IMR-90 (cell line): ENCODE measurements at regions not wholly inside any gene's neighbourhood (a gene's known extent, or its start where the extent isn't known, plus 50 kb on each side); places are given as distances from the start of the nearest gene placed in this dataset.

Experiments
- ATAC-seq: fragments of 200-7000 bp; cut with Tn5 transposase; 2 replicates; pipeline ENCODE4 v1.9.1; 2020; ENCODE audit warnings: low read depth, mild to moderate bottlenecking, moderate library complexity
- BruUV-seq: library from RNA; stranded (reverse); fragments of 400-500 nt; replicated peaks from 2 replicates; lab custom pipeline; 2021; lab: Mats Ljungman, UMichigan
- CTCF ChIA-PET: fragments of 300-600 bp; formaldehyde crosslinking; extraction: SDS; loops from one replicate; lab custom pipeline; 2021; ENCODE audit warnings: antibody characterized with exemption; lab: Yijun Ruan, JAX
- POLR2A ChIA-PET: fragments of 300-600 bp; sonication (Branson Sonifier 250); formaldehyde crosslinking; loops from one replicate; lab custom pipeline; 2022; ENCODE audit warnings: antibody characterized with exemption; ENCODE audit not compliant: unreplicated experiment; lab: Charles Lee
- DNase-seq: peaks from one replicate; pipeline ENCODE4 v3.0.0; 2013
- H2AFZ ChIP-seq: replicated peaks from 2 replicates; pipeline ENCODE3; 2013; ENCODE audit warnings: low read length, mild to moderate bottlenecking; ENCODE audit not compliant: poor library complexity
- H2AK5ac ChIP-seq: 2 replicates; pipeline ENCODE4 v1.6.1; 2013; ENCODE audit warnings: low read depth, low read length, inconsistent platforms
- H2AK9ac ChIP-seq: replicated peaks from 2 replicates; pipeline ENCODE3; 2013; ENCODE audit warnings: mild to moderate bottlenecking, low read depth, low read length, moderate library complexity; ENCODE audit not compliant: poor library complexity
- H2BK120ac ChIP-seq: 2 replicates; pipeline ENCODE4 v1.6.1; 2013; ENCODE audit warnings: low read depth, low read length, inconsistent platforms
- H2BK15ac ChIP-seq: 3 replicates; pipeline ENCODE4 v1.6.1; 2013; ENCODE audit warnings: low read depth, low read length, inconsistent platforms
- H2BK20ac ChIP-seq: 2 replicates; pipeline ENCODE4 v1.6.1; 2013; ENCODE audit warnings: low read depth, mild to moderate bottlenecking, inconsistent platforms, low read length, moderate library complexity
- H2BK5ac ChIP-seq: 2 replicates; pipeline ENCODE4 v1.6.1; 2013; ENCODE audit warnings: mild to moderate bottlenecking, low read depth, low read length, inconsistent platforms; ENCODE audit not compliant: poor library complexity, severe bottlenecking
- H3K14ac ChIP-seq: replicated peaks from 2 replicates; pipeline ENCODE4 v1.6.1; 2013; ENCODE audit warnings: low read depth, low read length, inconsistent platforms
- H3K18ac ChIP-seq: 2 replicates; pipeline ENCODE4 v1.6.1; 2013; ENCODE audit warnings: low read depth, low read length, control low read depth
- H3K23ac ChIP-seq: 2 replicates; pipeline ENCODE4 v1.6.1; 2013; ENCODE audit warnings: low read depth, low read length, inconsistent platforms
- H3K27ac ChIP-seq: 2 replicates; pipeline ENCODE4 v1.5.1; 2013; ENCODE audit warnings: mild to moderate bottlenecking, control low read depth, low read length; ENCODE audit not compliant: insufficient read depth
- H3K27me3 ChIP-seq: 2 replicates; pipeline ENCODE4 v1.6.1; 2013; ENCODE audit warnings: low read length; ENCODE audit not compliant: control insufficient read depth, insufficient read depth
- H3K36me3 ChIP-seq: 2 replicates; pipeline ENCODE4 v1.6.1; 2013; ENCODE audit warnings: low read length, mixed read lengths; ENCODE audit not compliant: control insufficient read depth, insufficient read depth
- H3K4ac ChIP-seq: 2 replicates; pipeline ENCODE4 v1.6.1; 2013; ENCODE audit warnings: low read depth, low read length, inconsistent platforms
- H3K4me1 ChIP-seq: 2 replicates; pipeline ENCODE4 v1.6.1; 2013; ENCODE audit warnings: low read length, mixed read lengths; ENCODE audit not compliant: control insufficient read depth, insufficient read depth
- H3K4me2 ChIP-seq: 2 replicates; pipeline ENCODE4 v1.6.1; 2013; ENCODE audit warnings: low read depth, mild to moderate bottlenecking, control low read depth, low read length, moderate library complexity
- H3K4me3 ChIP-seq: 2 replicates; pipeline ENCODE4 v1.5.1; 2013; ENCODE audit warnings: low read depth, mild to moderate bottlenecking, control low read depth, low read length, moderate library complexity; ENCODE audit not compliant: insufficient read depth
- H3K56ac ChIP-seq: 2 replicates; pipeline ENCODE4 v1.6.1; 2013; ENCODE audit warnings: low read length, inconsistent platforms; ENCODE audit not compliant: insufficient read depth; ENCODE audit errors: extremely low read depth
- H3K79me1 ChIP-seq, 2 experiments: 2 replicates each; pipeline ENCODE4 v1.6.1; 2013; ENCODE audit warnings: low read length in 2 of 2, inconsistent platforms in 1 of 2, low read depth in 1 of 2
- H3K9ac ChIP-seq: 2 replicates; pipeline ENCODE4 v1.6.1; 2013; ENCODE audit warnings: low read depth, low read length, control low read depth
- H3K9me1 ChIP-seq: 2 replicates; pipeline ENCODE4 v1.6.1; 2013; ENCODE audit warnings: low read length, inconsistent platforms; ENCODE audit not compliant: insufficient read depth
- H3K9me3 ChIP-seq: 2 replicates; pipeline ENCODE4 v1.6.1; 2013; ENCODE audit warnings: low read length; ENCODE audit not compliant: control insufficient read depth, insufficient read depth
- H4K20me1 ChIP-seq: 2 replicates; pipeline ENCODE4 v1.6.1; 2013; ENCODE audit warnings: low read length, inconsistent platforms; ENCODE audit not compliant: insufficient read depth
- H4K5ac ChIP-seq: 2 replicates; pipeline ENCODE4 v1.6.1; 2013; ENCODE audit warnings: mild to moderate bottlenecking, low read depth, low read length, control low read depth
- H4K8ac ChIP-seq, 2 experiments: 2 replicates each; pipeline ENCODE4 v1.6.1; 2013; ENCODE audit warnings: low read depth in 2 of 2, low read length in 2 of 2, control low read depth in 1 of 2, inconsistent platforms in 1 of 2
- H4K91ac ChIP-seq: 2 replicates; pipeline ENCODE4 v1.6.1; 2013; ENCODE audit warnings: low read depth, low read length, inconsistent platforms; ENCODE audit not compliant: insufficient read depth
- BHLHE40 ChIP-seq: fragments of 150-350 bp; IDR thresholded peaks from 2 replicates; pipeline ENCODE4 v1.6.1; 2016; ENCODE audit warnings: mild to moderate bottlenecking, low read depth, low read length
- CHD1 ChIP-seq: IDR thresholded peaks from 2 replicates; pipeline ENCODE4 v1.6.1; 2012; ENCODE audit warnings: low read depth, low read length, improper control_type of control experiment
- FOS ChIP-seq: fragments of 150-350 bp; IDR thresholded peaks from 2 replicates; pipeline ENCODE4 v1.6.1; 2016; ENCODE audit warnings: low read depth, low read length
- MAFK ChIP-seq: IDR thresholded peaks from 2 replicates; pipeline ENCODE4 v1.6.1; 2012; ENCODE audit warnings: low read depth, low read length, improper control_type of control experiment
- MAZ ChIP-seq: IDR thresholded peaks from 2 replicates; pipeline ENCODE4 v1.6.1; 2012; ENCODE audit warnings: low read depth, mild to moderate bottlenecking, low read length, improper control_type of control experiment, moderate library complexity, borderline replicate concordance
- POLR2A ChIP-seq: IDR thresholded peaks from 2 replicates; pipeline ENCODE4 v1.6.1; 2012; ENCODE audit warnings: mild to moderate bottlenecking, low read depth, low read length
- RAD21 ChIP-seq: IDR thresholded peaks from 2 replicates; pipeline ENCODE4 v1.6.1; 2012; ENCODE audit warnings: low read length, improper control_type of control experiment
- RCOR1 ChIP-seq: IDR thresholded peaks from 2 replicates; pipeline ENCODE4 v1.6.1; 2012; ENCODE audit warnings: mild to moderate bottlenecking, low read length, improper control_type of control experiment; ENCODE audit not compliant: insufficient replicate concordance
- RFX5 ChIP-seq: IDR thresholded peaks from 2 replicates; pipeline ENCODE4 v1.8.0; 2012; ENCODE audit warnings: low read depth, mild to moderate bottlenecking, low read length, moderate library complexity
- SMC3 ChIP-seq: fragments of 150-350 bp; IDR thresholded peaks from 2 replicates; pipeline ENCODE4 v1.6.1; 2016; ENCODE audit warnings: low read depth, mild to moderate bottlenecking, antibody characterized with exemption, low read length, moderate library complexity
- WGBS, 2 experiments: methylation state at CpG; one replicate each; pipeline versions ENCODE4 v1.1.5 to v1.1.7; 2013; ENCODE audit warnings: missing lambda C conversion rate in 2 of 2; ENCODE audit not compliant: insufficient read length in 1 of 2; ENCODE audit errors: extremely low coverage in 2 of 2; 5-methylcytosine and 5-hydroxymethylcytosine counted together
- dilution Hi-C: fragments of 300-500 bp; cut with HindIII; formaldehyde crosslinking; loops from one replicate; pipeline ENCODE4 v1.14.3; 2018; ENCODE audit warnings: low sequenced_read_pairs; ENCODE audit not compliant: unreplicated experiment
- in situ Hi-C: fragments of 300-500 bp; cut with MboI; formaldehyde crosslinking; loops from 3 replicates; pipeline ENCODE4 v1.14.3; 2019; ENCODE audit warnings: low sequenced_read_pairs, inconsistent platforms, mixed read lengths
- intact Hi-C: fragments of 100-400 bp; cut with micrococcal nuclease; formaldehyde crosslinking; loops from 2 replicates; pipeline ENCODE4 v1.10.0; 2022
- TF ChIP-seq, protein P1 (sequence below): fragments of 150-350 bp; IDR thresholded peaks from 2 replicates; pipeline ENCODE4 v1.6.1; 2017; ENCODE audit warnings: mild to moderate bottlenecking, antibody characterized with exemption, low read length, low read depth
- TF ChIP-seq, protein P2 (sequence below): conservative IDR thresholded peaks from 2 replicates; pipeline ENCODE4 v1.5.1; 2012; ENCODE audit warnings: mild to moderate bottlenecking, low read depth, low read length, improper control_type of control experiment

DNA sequence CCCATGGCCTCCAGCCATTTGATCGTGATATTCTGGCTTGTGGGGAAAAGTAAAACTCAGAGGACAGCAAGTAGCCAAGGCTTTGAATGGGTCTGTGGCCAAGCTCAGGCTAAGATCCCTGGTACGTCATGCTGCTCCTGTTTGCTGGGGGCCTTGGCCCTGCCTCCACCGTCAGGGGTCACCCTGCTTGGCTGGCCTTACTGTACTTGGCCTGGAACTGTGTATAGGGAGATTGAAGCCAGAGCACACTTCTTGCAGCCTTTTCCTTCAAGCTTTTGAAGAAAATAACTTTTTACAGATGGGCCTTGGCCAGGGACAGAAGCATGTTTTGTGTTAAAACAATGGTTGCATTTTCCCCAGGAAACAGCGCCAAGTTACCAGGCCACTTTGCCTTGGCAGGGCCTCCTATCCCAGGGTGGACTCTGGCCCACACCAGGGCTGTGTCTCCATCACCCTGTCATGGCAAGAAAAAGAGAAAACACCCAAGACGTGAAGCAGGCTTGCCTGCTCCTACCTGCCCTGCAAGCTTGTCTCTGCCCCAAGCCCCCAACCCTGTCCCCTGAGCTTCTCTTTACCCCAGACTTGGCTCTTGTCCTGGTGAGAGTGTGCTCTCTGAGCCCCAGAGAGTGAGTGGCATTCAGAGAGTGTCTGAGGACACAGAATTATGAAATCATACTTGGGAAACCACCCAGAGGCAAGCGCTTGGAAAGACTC, 286.9 kb downstream of the GADD45G start:
- no peak overlapping the region for H2BK120ac ChIP-seq
- no peaks in the 10 kb centered on the region for H3K4me1 ChIP-seq
- H3K4me2 ChIP-seq = no peak overlapping the region
- H4K8ac ChIP-seq = no peak overlapping the region
- H2AFZ ChIP-seq = no peak overlapping the region
- H3K14ac ChIP-seq = no peak overlapping the region
- H3K27ac ChIP-seq = no peak overlapping the region
- POLR2A ChIA-PET = no interaction called here
- H4K5ac ChIP-seq = no peak overlapping the region
- no peaks in the 10 kb centered on the region for H4K20me1 ChIP-seq
- no peak overlapping the region for H3K4me3 ChIP-seq
- H2AK9ac ChIP-seq = no peak overlapping the region
- H2BK5ac ChIP-seq = no peak overlapping the region
- CTCF ChIA-PET = no interaction called here
- H3K9me1 ChIP-seq = no peaks in the 10 kb centered on the region
- no peaks in the 10 kb centered on the region for H3K9me3 ChIP-seq
- ATAC-seq (no peak), DNase-seq (no peak)
- H2AK5ac ChIP-seq = no peak overlapping the region
- H3K56ac ChIP-seq = no peak overlapping the region
- WGBS, 2 experiments = 0% methylated on average over 1 of the region's 6 CpGs; no CpG with 5 or more reads in 1 of the 2 experiments
- no peak overlapping the region for H3K4ac ChIP-seq
- no peak overlapping the region for H3K9ac ChIP-seq
- intact Hi-C loops (no loop called here), in situ Hi-C loops (no loop called here), dilution Hi-C loops (no loop called here)
- no peak overlapping the region for H2BK20ac ChIP-seq
- H3K27me3 ChIP-seq = no peaks in the 10 kb centered on the region; the same call in 1 of the 2 replicates
- H2BK15ac ChIP-seq = no peak overlapping the region
- no peak overlapping the region for H3K23ac ChIP-seq
- H3K36me3 ChIP-seq = no peaks in the 10 kb centered on the region
- BruUV-seq = no TSS peak
- no peak overlapping the region for H4K91ac ChIP-seq
- H3K18ac ChIP-seq = no peak overlapping the region
- H3K79me1 ChIP-seq = no peaks in the 10 kb centered on the region
- no peak for TF ChIP-seq POLR2A
- TF ChIP-seq, protein P1, sequence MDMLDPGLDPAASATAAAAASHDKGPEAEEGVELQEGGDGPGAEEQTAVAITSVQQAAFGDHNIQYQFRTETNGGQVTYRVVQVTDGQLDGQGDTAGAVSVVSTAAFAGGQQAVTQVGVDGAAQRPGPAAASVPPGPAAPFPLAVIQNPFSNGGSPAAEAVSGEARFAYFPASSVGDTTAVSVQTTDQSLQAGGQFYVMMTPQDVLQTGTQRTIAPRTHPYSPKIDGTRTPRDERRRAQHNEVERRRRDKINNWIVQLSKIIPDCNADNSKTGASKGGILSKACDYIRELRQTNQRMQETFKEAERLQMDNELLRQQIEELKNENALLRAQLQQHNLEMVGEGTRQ = no peak
- TF ChIP-seq BHLHE40 = no peak
- TF ChIP-seq CHD1 = no peak
- no peak for TF ChIP-seq SMC3
- TF ChIP-seq RAD21 = no peak
- no peak for TF ChIP-seq RCOR1
- TF ChIP-seq RFX5 = no peak
- TF ChIP-seq, protein P2, sequence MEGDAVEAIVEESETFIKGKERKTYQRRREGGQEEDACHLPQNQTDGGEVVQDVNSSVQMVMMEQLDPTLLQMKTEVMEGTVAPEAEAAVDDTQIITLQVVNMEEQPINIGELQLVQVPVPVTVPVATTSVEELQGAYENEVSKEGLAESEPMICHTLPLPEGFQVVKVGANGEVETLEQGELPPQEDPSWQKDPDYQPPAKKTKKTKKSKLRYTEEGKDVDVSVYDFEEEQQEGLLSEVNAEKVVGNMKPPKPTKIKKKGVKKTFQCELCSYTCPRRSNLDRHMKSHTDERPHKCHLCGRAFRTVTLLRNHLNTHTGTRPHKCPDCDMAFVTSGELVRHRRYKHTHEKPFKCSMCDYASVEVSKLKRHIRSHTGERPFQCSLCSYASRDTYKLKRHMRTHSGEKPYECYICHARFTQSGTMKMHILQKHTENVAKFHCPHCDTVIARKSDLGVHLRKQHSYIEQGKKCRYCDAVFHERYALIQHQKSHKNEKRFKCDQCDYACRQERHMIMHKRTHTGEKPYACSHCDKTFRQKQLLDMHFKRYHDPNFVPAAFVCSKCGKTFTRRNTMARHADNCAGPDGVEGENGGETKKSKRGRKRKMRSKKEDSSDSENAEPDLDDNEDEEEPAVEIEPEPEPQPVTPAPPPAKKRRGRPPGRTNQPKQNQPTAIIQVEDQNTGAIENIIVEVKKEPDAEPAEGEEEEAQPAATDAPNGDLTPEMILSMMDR = no peak
- no peak for TF ChIP-seq MAFK
- no peak for TF ChIP-seq FOS
- TF ChIP-seq MAZ = no peak
